Pancreas (tissue), 10 donors: ENCODE measurements at regions not wholly inside any gene's neighbourhood (a gene's known extent, or its start where the extent isn't known, plus 50 kb on each side); places are given as distances from the start of the nearest gene placed in this dataset.

Source experiments
- ATAC-seq, 4 donors: fragments of 200-7000 bp; cut with Tn5 transposase; one replicate each; pipeline versions ENCODE4 v1.8.0 to v1.9.1; 2020; ENCODE audit warnings: mild to moderate bottlenecking in 4 of 4, moderate library complexity in 4 of 4
- DNase-seq, 6 donors: peaks; one replicate each; pipeline ENCODE4 v3.0.0-alpha.2; 2020
- FAIRE-seq: peaks from 2 replicates; lab custom pipeline; 2012; peaks lifted over from hg19 to GRCh38; lab: Jason Lieb, UNC
- H3K27ac ChIP-seq, 4 donors: fragments of 200-600 bp; sonication (generic); 1 replicate in 3 of 4; 2 replicates in 1 of 4; pipeline versions ENCODE4 v1.5.0 to v1.8.0; 2020
- H3K27me3 ChIP-seq, 4 donors: fragments of 200-600 bp; one replicate each; pipeline ENCODE4 v1.8.0; 2021
- H3K36me3 ChIP-seq, 3 donors: fragments of 200-600 bp; sonication (generic) in 1 of 3; one replicate each; pipeline versions ENCODE4 v1.5.0 to v1.8.0; 2020 to 2021
- H3K4me1 ChIP-seq, 3 donors: fragments of 200-600 bp; one replicate each; pipeline ENCODE4 v1.8.0; 2021
- H3K4me3 ChIP-seq, 4 donors: fragments of 200-600 bp; sonication (generic) in 2 of 4; one replicate each; pipeline versions ENCODE4 v1.5.0 to v1.8.0; 2020 to 2021
- H3K9me3 ChIP-seq, 4 donors: fragments of 200-600 bp; one replicate each; pipeline ENCODE4 v1.8.0; 2021
- CTCF ChIP-seq, 4 donors: fragments of 200-600 bp; sonication (generic) in 3 of 4; IDR thresholded peaks; one replicate each; pipeline versions ENCODE4 v1.5.0 to v1.8.0; 2021; ENCODE audit warnings: antibody characterized with exemption in 4 of 4
- WGBS, 2 donors: extraction: QIAGEN DNeasy Blood & Tissue Kit; methylation state at CpG; one replicate each; pipeline ENCODE4 v1.1.7; 2013; 5-methylcytosine and 5-hydroxymethylcytosine counted together
- intact Hi-C, 3 donors: fragments of 100-400 bp; cut with DNase I; formaldehyde crosslinking; loops; one replicate each; pipeline versions ENCODE4 v1.11.1 to v1.14.2; 2022
- donor health status: healthy with polysubstance abuse.
- donor health status: DM: no; HTN: no; CAD: no; lungs with moderate emphysema.
- donor health status: DM: no; HTN: no; CAD: no.
- donor health status: control.
- donor health status: control.
- donor health status: Bipolar disorder and iron deficiency.
- donor health status: DM: yes; HTN: yes; CAD: no.
- donor health status: DM: no; HTN: no; CAD: no.
- donor health status: DM: no; HTN: no; CAD: no.
- donor health status: DM: yes; HTN: yes; CAD: no.

- no peaks in the 10 kb centered on the region for H3K27me3 ChIP-seq
- 92 to 96% methylated on average over 3 of the region's 3 CpGs for WGBS, 2 donors
- no peak for DNase-seq
- H3K4me1 ChIP-seq: no peaks in the 10 kb centered on the region
- H3K27ac ChIP-seq: no peak overlapping the region
- no peak for ATAC-seq
- no peaks in the 10 kb centered on the region for H3K9me3 ChIP-seq
- no peak for TF ChIP-seq CTCF (IDR thresholded peaks at IDR 0.05)
- no peak overlapping the region for H3K4me3 ChIP-seq
- intact Hi-C loops: no loop called here
- H3K36me3 ChIP-seq: no peaks in the 10 kb centered on the region
- no peak for FAIRE-seq
Observed at GRCh38 chr4:14582677-14583076, 419.6 kb upstream of the CPEB2 start.

GRCh38 chr4:14583331-14583730 is 418.9 kb upstream of the CPEB2 start:
- Histone ChIP-seq H3K27ac (no peak overlapping the region), H3K4me3 (no peak overlapping the region), H3K4me1 (no peaks in the 10 kb centered on the region), H3K36me3 (no peaks in the 10 kb centered on the region), H3K9me3 (no peaks in the 10 kb centered on the region), H3K27me3 (no peaks in the 10 kb centered on the region)
- no peak for FAIRE-seq
- WGBS, 2 donors: 77 to 90% methylated on average over 2 of the region's 2 CpGs
- intact Hi-C loops: no loop called here
- no peak for TF ChIP-seq CTCF (IDR thresholded peaks at IDR 0.05)
- no peak for DNase-seq
- no peak for ATAC-seq

- no peak for TF ChIP-seq CTCF (IDR thresholded peaks at IDR 0.05)
- H3K4me3 ChIP-seq: no peak overlapping the region
- no peaks in the 10 kb centered on the region for H3K36me3 ChIP-seq
- H3K9me3 ChIP-seq: no peaks in the 10 kb centered on the region
- H3K27ac ChIP-seq: no peak overlapping the region
- intact Hi-C loops: no loop called here
- H3K27me3 ChIP-seq: no peaks in the 10 kb centered on the region
- no peak for FAIRE-seq
- H3K4me1 ChIP-seq: no peaks in the 10 kb centered on the region
- WGBS, 2 donors: 90 to 91% methylated on average over 7 of the region's 7 CpGs
- ATAC-seq: no peak
- DNase-seq: no peak
Observed at GRCh38 chr4:14583752-14584151, 418.5 kb upstream of the CPEB2 start.

- TF ChIP-seq CTCF (IDR thresholded peaks at IDR 0.05): no peak
- intact Hi-C loops: no loop called here
- no peak for DNase-seq
- Histone ChIP-seq H3K36me3 (no peaks in the 10 kb centered on the region), H3K4me1 (no peaks in the 10 kb centered on the region), H3K27me3 (no peaks in the 10 kb centered on the region), H3K4me3 (no peak overlapping the region), H3K9me3 (no peaks in the 10 kb centered on the region), H3K27ac (no peak overlapping the region)
- WGBS, 2 donors: 77 to 88% methylated on average over 2 of the region's 2 CpGs
- FAIRE-seq: no peak
- ATAC-seq: no peak
Observed at GRCh38 chr4:14592950-14593349, 409.3 kb upstream of the CPEB2 start.

GRCh38 chr4:14596028-14596427 is 406.3 kb upstream of the CPEB2 start:
- FAIRE-seq (no peak), ATAC-seq (no peak), DNase-seq (no peak)
- H3K27me3 ChIP-seq: no peaks in the 10 kb centered on the region
- no peaks in the 10 kb centered on the region for H3K9me3 ChIP-seq
- no peak overlapping the region for H3K27ac ChIP-seq
- no peak overlapping the region for H3K4me3 ChIP-seq
- TF ChIP-seq CTCF (IDR thresholded peaks at IDR 0.05): no peak
- intact Hi-C loops: no loop called here
- no peaks in the 10 kb centered on the region for H3K4me1 ChIP-seq
- no peaks in the 10 kb centered on the region for H3K36me3 ChIP-seq
- WGBS, 2 donors: 33 to 36% methylated on average over 4 of the region's 4 CpGs
